GM18526 (cell line): ENCODE measurements at regions not wholly inside any gene's neighbourhood (a gene's known extent, or its start where the extent isn't known, plus 50 kb on each side); places are given as distances from the start of the nearest gene placed in this dataset.

Experiments
- POLR2A ChIP-seq: IDR thresholded peaks from 3 replicates; pipeline ENCODE4 v1.6.1; 2011; ENCODE audit not compliant: insufficient read length; ENCODE audit errors: extremely low read depth

DNA sequence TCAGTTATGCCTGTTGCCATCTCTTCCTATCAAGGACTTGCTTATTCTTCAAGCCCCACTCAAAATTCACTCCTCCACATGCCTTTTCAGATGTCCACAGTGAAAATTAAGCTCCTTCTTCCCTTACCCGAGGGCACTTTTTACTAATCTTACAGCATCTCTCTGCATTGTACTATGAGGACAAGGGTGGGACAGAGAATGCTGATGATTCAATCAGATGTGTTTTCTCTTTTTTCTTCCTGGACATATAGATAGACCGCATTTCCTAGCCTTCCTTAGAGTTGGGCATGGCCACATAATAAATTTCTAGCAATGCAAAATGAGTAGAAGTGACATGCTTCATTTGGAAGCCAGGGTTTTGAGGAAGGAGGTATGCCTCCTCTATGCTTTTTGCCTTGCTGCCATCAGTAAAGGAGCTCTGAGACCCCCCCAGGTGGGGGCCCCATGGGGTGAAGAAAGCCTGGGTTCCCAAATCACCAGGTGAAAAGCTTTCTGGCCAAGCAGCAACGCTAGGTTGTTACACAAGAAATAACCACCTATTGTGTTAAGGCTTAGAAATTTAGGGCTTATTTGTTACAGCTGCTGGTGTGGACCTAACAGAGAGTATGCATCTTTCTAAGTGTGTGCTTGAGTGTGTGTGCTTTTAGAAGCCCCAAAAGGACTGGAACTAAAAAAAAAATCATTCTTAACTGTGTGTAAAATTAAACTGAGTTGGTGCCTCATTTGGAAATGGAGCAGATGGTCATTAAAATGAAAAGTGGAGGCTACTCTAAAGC lies 424.5 kb downstream of the STK39 start:
- no peak for TF ChIP-seq POLR2A

DNA sequence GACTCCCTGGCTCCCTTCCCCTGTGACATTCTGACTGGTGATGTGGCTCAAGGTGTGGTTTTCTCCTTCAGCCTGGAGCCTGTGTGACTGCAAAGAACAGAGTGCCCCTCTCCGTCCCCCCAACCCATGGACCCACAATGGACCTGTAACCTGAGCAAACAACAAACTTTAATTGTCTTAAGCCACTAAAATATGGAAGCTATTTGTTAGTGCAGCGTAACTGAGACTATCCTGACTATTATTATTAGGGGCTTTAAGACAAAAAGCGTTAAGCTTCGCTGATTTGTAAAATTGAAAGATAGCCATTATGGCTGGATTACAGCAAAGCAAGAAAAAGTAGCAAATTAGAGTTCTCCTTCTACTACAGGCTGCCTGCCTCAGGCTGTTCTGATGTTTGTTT lies 426.9 kb downstream of the STK39 start:
- TF ChIP-seq POLR2A: no peak

DNA sequence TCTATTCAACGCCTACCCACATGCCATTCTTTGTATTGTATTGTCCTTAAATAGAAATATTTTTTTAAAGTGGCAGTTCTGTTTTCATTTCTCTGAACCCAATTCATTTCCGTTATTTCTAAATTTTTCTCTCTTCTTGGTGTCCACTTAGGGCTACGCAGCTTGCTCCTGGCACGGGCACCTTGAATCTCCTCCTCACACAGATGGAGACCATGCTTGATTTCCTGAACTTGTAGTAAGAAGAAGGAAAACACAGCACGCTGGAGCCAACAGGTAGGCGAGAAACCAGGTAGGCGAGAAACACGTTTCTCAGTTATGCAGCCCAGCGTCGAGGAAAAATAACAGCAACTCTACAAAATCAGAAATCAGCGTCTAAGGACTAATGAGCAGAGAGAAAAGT lies 428.9 kb downstream of the STK39 start:
- no peak for TF ChIP-seq POLR2A

DNA sequence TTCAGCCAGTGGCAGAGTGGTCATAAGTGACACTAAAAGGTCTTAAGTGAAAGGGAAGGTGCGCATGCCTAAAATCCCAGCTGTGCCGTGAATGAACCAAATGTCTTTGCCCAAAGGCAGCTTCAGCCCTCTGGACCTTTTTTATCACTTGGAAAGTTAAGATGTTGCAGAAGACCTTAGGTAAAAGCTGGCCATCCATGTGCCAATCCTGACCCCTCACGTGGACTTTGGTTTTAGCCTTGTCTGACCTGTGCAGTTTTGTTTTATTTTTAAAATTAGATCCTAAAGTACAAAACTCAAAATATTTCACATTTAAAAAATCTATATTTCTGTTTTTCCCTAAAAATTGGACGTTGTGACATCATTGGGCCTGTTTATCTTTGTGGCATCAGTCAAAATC lies 429.5 kb downstream of the STK39 start:
- no peak for TF ChIP-seq POLR2A

DNA sequence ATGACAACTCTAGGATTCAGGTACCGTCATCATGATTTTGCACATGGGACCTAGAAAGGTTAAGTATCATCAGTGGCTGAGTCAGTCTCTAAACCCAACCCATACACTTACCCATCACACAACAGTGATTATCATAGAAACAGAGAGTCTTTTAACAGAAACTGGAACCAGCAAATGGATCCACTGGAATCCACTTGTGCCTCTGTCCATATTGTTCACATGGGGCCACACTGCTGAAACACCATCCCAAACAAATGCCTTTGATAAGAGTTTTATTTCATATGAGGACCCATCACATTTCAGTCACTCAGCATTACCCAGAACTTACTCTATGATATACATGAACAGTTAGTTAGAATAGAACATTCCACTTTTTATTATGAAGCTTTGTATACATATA lies 430.0 kb downstream of the STK39 start:
- TF ChIP-seq POLR2A: no peak

DNA sequence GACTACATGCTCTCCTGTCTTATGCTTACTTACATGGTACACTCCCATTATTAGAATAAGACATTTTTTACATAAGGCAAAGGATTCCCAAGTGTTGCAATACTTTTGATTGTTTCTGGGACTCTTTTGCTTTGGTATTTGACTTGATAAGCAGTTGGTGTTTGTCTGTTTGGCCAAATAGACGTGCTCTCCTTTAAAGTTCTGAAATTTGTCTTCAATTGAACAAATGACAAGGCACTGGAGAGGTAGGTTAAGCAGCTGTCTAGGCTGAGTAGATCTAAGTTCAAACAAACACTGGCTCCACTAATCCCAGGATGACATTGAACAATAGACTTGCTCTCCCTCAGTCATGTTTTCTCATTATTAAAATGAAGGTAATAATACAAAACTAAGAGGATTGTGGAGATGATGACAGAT lies 430.5 kb downstream of the STK39 start:
- no peak for TF ChIP-seq POLR2A

DNA sequence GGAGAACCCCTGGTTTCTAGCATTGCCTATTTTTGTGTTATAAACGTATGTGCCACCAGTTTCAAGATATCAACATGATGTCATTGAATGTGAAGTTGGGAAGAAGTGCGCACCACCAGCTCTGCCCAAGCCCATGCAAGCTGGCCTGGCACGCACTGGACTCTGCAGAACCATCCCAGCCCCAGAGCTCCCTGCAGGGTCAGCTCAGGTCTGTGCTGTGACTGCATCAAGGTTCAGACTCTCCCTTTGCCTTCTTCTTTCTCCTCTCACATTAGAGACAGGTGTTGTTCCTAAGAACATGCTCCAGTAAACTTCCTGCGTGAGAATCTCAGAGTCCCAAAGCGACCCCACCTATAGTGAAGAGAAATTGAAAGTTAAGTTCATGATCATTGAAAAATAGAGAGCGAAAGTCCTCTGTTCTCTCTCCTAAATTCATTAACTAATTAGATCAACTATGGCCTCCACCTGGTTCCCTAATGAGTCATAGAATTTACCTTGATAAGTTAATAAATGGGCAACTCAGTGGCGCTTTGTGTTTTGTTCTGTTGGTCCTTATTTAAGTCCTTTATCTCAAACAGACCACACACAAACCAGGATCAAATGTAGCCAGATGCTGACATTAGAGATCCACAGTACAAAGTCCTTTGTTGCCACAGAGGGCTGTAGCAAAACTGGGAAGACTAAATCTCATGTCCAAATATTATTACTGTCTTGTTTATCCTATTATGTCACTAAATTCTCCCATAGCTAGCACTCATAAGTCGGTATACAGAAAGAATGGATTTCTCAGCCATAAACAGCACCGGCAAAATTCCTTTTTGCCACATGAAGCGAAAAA lies 432.3 kb downstream of the STK39 start:
- TF ChIP-seq POLR2A: no peak

DNA sequence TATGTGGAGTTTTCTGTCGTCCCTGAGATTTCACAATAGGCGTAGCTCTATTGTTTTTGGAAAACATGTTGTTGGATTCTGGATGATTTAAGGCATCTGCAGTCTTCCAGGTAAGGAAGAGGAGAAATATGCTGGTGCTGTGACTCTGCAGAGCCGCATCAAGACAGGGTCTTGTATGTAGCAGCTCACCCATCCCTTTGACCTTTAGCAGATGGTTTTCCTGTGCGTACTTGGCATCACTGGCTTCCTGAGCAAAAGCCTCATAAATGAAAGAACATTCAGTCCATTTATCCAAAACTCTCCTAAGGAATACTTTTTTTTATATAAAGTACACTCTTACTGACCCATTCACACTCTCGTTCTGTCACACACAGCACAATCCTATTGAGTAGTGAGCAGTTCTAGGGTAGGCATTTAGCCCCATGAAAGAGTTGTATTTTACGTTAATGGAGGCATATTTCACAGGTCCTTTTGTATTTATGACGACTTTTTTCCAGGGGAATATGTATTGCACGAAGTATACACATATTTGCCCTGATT lies 443.9 kb downstream of the STK39 start:
- TF ChIP-seq POLR2A: no peak

DNA sequence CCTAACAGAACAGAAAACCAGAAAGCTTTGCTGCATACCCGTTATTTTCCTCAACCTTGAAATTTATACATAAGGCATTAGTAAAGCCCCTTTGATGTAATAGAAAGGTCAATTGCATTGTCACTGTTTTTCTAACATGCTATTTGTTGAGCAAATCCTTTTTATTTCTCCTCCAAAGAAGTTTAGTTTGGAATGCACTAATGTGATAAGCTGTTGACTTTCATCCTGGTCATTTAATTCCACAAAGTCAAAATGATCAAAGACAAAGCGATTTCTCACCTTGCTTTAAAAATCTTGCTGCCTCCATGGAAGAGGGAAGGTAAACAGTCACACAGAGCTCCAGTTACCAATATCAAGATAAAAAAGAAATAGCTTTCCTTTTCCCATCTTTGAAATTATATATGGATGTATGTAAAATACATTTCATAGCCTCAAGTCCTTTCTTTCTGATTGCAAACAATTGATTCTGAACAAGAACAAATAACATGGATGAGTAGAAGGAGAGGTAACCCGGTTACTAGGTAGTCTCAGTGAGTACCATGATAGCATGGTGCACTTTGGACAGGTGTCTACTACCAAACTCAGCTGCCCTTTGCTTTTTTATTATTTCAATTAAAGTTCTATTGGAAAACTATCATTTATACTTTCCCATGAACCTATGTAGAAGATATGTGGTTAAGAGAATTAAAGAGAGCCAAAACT lies 452.7 kb downstream of the STK39 start:
- TF ChIP-seq POLR2A: no peak

DNA sequence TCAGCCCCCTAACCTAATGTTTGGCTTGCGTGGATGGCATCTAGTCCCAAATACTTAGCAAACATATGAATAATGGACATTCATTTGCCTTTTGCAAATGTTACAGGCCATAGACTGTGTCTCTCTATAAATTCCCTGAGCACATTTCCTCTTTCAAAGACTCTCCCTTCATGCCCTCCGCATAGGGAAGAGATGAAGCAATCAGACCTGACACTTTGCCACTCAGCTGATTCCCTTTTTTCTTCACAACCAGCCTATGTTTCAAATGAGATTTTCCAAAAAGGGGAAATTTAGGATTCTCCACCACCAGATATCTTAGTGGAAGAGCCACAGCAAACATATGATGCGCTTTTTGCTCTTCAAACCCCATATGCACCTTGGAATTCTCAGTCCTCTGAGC lies 453.7 kb downstream of the STK39 start:
- no peak for TF ChIP-seq POLR2A

DNA sequence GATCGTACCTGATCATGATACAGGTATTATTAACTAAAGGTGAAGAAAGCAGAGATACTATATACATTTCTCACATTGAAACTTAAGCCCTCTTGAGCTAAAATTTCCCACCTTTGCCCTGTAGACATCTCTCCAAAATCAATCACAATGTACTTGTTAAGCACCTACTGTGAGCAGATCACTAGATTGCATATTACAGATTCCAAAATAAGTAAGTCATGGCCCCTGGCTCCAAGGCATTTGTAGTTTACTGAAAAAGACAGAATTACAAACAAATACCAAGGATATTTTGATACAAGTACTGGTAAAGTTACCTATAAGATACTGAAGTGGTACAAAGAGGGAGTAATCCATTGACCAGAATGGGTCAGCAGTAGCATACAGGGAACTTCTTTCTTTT lies 455.3 kb downstream of the STK39 start:
- no peak for TF ChIP-seq POLR2A

DNA sequence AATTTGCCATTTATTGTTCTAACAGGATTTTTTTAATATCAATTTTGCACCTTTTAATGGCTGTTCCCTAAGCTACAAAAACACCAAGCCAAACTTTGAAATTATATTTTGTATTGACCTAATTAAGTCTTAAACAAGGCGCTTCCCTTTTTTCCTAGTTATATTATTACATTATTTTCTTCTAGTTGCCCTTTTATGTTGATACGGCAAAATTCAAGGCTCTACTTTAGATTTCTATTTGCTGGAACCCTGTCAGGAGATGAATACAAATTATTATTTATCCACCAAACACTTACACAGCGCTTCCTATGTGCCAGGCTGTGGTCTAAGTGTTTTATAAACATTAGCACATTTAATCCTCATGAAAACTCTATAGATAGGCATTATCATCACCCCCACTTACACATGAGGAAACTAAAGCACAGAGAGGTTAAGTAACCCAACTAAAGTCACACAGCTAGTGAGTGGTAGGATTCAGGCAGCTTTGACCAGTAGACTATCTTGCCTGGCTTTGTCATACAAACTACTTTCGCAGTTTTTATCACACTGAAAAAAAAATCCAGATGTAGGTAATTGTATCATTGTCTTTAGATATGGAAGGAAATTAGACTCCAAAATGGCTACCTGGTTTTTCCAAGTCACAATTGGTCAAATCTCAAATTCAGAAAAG lies 456.5 kb downstream of the STK39 start:
- TF ChIP-seq POLR2A: no peak

DNA sequence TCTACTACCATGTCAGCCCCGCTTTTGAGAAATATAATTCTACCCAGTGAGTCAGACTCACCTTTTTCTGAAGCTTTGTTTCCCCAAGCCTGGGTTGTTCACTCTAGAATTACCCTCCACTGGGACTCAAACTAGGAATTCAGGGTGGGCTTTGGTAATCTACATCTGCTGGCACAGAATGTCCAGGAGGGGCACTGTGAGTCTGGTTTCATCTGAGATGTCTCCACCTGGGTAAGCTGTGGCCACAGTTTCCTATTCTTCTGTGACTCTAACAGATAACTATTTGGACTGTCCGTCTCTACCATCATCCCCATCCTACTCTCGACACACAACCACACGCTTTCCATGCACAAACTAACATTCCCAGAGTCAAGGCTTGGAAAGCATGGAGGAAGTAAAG lies 457.2 kb downstream of the STK39 start:
- TF ChIP-seq POLR2A: no peak

DNA sequence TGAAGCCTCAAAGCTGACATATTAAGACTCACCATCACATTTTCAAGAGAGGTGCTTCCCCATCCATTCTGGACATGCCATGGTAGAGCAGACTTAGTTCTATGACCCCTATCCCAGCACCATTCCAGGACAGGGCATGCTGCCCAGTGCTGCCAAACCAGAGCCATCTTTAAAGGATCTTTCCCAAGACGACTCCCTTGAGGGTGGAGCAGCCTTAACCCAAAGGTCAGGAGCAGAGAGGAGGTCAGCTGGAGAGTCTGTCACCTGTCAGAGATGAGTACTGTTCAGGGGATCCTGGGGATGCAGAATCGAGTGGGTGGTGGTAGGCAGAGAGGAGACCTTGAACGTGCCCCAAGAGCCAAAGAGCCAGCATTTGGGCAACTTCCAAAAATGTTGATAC lies 459.8 kb downstream of the STK39 start:
- no peak for TF ChIP-seq POLR2A

DNA sequence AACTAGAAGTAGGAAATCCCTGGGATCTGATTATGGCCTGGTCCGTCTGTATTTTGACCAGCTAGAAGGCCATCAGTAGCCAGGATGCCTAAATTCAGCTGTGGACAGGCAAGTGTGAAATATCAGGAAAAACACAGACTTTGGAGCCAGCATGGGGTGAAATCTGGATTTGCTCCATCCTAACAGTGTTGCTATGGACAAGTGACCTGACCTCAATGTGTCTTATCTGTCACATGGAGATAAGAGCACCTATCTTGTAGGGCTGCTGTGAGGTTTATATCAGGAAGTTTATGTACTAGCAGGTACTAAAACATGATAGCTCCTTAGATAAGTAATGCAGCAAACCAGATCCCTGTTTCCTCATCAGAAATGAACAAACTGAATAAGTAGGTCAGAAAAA lies 460.4 kb downstream of the STK39 start:
- no peak for TF ChIP-seq POLR2A
